Nephron (organoid): ENCODE measurements at regions not wholly inside any gene's neighbourhood (a gene's known extent, or its start where the extent isn't known, plus 50 kb on each side); places are given as distances from the start of the nearest gene placed in this dataset.

Experiments used
- H3K27ac Mint-ChIP-seq, 3 experiments: 2 replicates each; pipeline ENCODE4 v1.8.0; 2020; ENCODE audit warnings: mixed read lengths in 3 of 3, mild to moderate bottlenecking in 2 of 3, moderate library complexity in 1 of 3
- H3K27me3 Mint-ChIP-seq: 2 replicates; pipeline ENCODE4 v1.8.0; 2021; ENCODE audit warnings: low read depth, mild to moderate bottlenecking, moderate library complexity, mixed read lengths
- H3K36me3 Mint-ChIP-seq: 2 replicates; pipeline ENCODE4 v1.8.0; 2020; ENCODE audit warnings: low read depth, mixed read lengths
- H3K4me1 Mint-ChIP-seq: 2 replicates; pipeline ENCODE4 v1.8.0; 2020; ENCODE audit warnings: mixed read lengths
- H3K4me3 Mint-ChIP-seq, 3 experiments: 2 replicates each; pipeline ENCODE4 v1.8.0; 2020; ENCODE audit warnings: mild to moderate bottlenecking in 3 of 3, mixed read lengths in 3 of 3, moderate library complexity in 2 of 3
- H3K9me3 Mint-ChIP-seq: 2 replicates; pipeline ENCODE4 v1.8.0; 2020; ENCODE audit warnings: mixed read lengths
- CTCF ChIP-seq, 3 experiments: fragments of 200-600 bp; sonication (generic); IDR thresholded peaks; one replicate each; pipeline ENCODE4 v1.5.0; 2021; ENCODE audit warnings: antibody characterized with exemption in 3 of 3; ENCODE audit not compliant: unreplicated experiment in 3 of 3

GRCh38 chr15:87639305-87640011 is 617.1 kb downstream of the NTRK3 start:
- Mint-ChIP-seq H3K9me3 (no peaks in the 10 kb centered on the region), H3K4me3 (no peak overlapping the region), H3K36me3 (no peaks in the 10 kb centered on the region), H3K4me1 (no peaks in the 10 kb centered on the region), H3K27me3 (peaks cover 4% of the 10 kb centered on the region), H3K27ac (no peak overlapping the region)
- TF ChIP-seq CTCF (IDR thresholded peaks at IDR 0.05; ENCODE audit: unreplicated experiment in 3 of 3): no peak

- Mint-ChIP-seq H3K27ac (no peak overlapping the region), H3K36me3 (no peaks in the 10 kb centered on the region), H3K9me3 (no peaks in the 10 kb centered on the region), H3K27me3 (peaks cover 4% of the 10 kb centered on the region), H3K4me1 (peaks cover under 1% of the 10 kb centered on the region), H3K4me3 (no peak overlapping the region)
- no peak for TF ChIP-seq CTCF (IDR thresholded peaks at IDR 0.05; ENCODE audit: unreplicated experiment in 3 of 3)
Observed at GRCh38 chr15:87638554-87639083, 617.9 kb downstream of the NTRK3 start.

- no peak overlapping the region for H3K27ac Mint-ChIP-seq
- TF ChIP-seq CTCF (IDR thresholded peaks at IDR 0.05; ENCODE audit: unreplicated experiment in 3 of 3): no peak
- no peak overlapping the region for H3K4me3 Mint-ChIP-seq
Observed at GRCh38 chr15:87634361-87634760, 622.2 kb downstream of the NTRK3 start.

GRCh38 chr15:87633525-87633924 is 623.0 kb downstream of the NTRK3 start:
- Mint-ChIP-seq H3K4me3 (no peak overlapping the region), H3K36me3 (no peaks in the 10 kb centered on the region), H3K27ac (no peak overlapping the region), H3K9me3 (no peaks in the 10 kb centered on the region), H3K27me3 (peaks cover 7% of the 10 kb centered on the region), H3K4me1 (peaks cover 5% of the 10 kb centered on the region)
- no peak for TF ChIP-seq CTCF (IDR thresholded peaks at IDR 0.05; ENCODE audit: unreplicated experiment in 3 of 3)

More at GRCh38 chr15:87634361-87634760, 622.2 kb downstream of the NTRK3 start:
- H3K9me3 Mint-ChIP-seq: no peaks in the 10 kb centered on the region
- no peaks in the 10 kb centered on the region for H3K36me3 Mint-ChIP-seq
- peaks cover 5% of the 10 kb centered on the region for H3K4me1 Mint-ChIP-seq
- peaks cover 3% of the 10 kb centered on the region for H3K27me3 Mint-ChIP-seq

GRCh38 chr15:87632364-87632763 is 624.2 kb downstream of the NTRK3 start:
- no peak for TF ChIP-seq CTCF (IDR thresholded peaks at IDR 0.05; ENCODE audit: unreplicated experiment in 3 of 3)

GRCh38 chr15:87631775-87632174 is 624.8 kb downstream of the NTRK3 start:
- Mint-ChIP-seq H3K4me1 (peaks cover 5% of the 10 kb centered on the region), H3K36me3 (no peaks in the 10 kb centered on the region), H3K4me3 (no peak overlapping the region), H3K27ac (no peak overlapping the region), H3K27me3 (peaks cover 8% of the 10 kb centered on the region), H3K9me3 (no peaks in the 10 kb centered on the region)
- TF ChIP-seq CTCF (IDR thresholded peaks at IDR 0.05; ENCODE audit: unreplicated experiment in 3 of 3): no peak

More at GRCh38 chr15:87632364-87632763, 624.2 kb downstream of the NTRK3 start:
- Mint-ChIP-seq H3K9me3 (no peaks in the 10 kb centered on the region), H3K4me1 (peaks cover 5% of the 10 kb centered on the region), H3K4me3 (no peak overlapping the region), H3K27me3 (peaks cover 8% of the 10 kb centered on the region), H3K27ac (no peak overlapping the region), H3K36me3 (no peaks in the 10 kb centered on the region)
